Cerebellar nuclear complex (tissue), 1 donor: ENCODE measurements at regions not wholly inside any gene's neighbourhood (a gene's known extent, or its start where the extent isn't known, plus 50 kb on each side); places are given as distances from the start of the nearest gene placed in this dataset.
"Not testable (repeated sequence)": the region's sequence is repeated elsewhere in the genome, so short reads cannot be mapped to it uniquely, and the experiment has no call there.

Experiments used
- DNase-seq, 2 experiments: peaks; one replicate each; lab custom pipeline; 2025; lab: John Stamatoyannopoulos, UW

- DNase-seq, result no peak
Observed at GRCh38 chr7:12985752-12986151, 298.3 kb downstream of the ARL4A start.

- DNase-seq, result no peak
Observed at GRCh38 chr7:12987238-12987637, 299.8 kb downstream of the ARL4A start.

GRCh38 chr7:12990440-12990839, 303.0 kb downstream of the ARL4A start:
- DNase-seq, result no peak

- DNase-seq, result no peak
Observed at GRCh38 chr7:12993025-12993424, 305.6 kb downstream of the ARL4A start.

- no peak for DNase-seq
Observed at GRCh38 chr7:12995912-12996469, 308.6 kb downstream of the ARL4A start.

- no peak for DNase-seq
Observed at GRCh38 chr7:13007331-13007730, 319.9 kb downstream of the ARL4A start.

GRCh38 chr7:13009517-13009916, 322.1 kb downstream of the ARL4A start:
- DNase-seq, result no peak

GRCh38 chr7:13014011-13014410, 326.6 kb downstream of the ARL4A start:
- no peak for DNase-seq

- DNase-seq, result no peak
Observed at GRCh38 chr7:13016036-13016581, 328.7 kb downstream of the ARL4A start.

- no peak for DNase-seq
Observed at GRCh38 chr7:13016592-13017332, 329.3 kb downstream of the ARL4A start.

- DNase-seq, result no peak
Observed at GRCh38 chr7:13017333-13017857, 330.0 kb downstream of the ARL4A start.

GRCh38 chr7:13017881-13018280, 330.4 kb downstream of the ARL4A start:
- no peak for DNase-seq

- DNase-seq, result no peak
Observed at GRCh38 chr7:13021566-13022300, 334.3 kb downstream of the ARL4A start.

GRCh38 chr7:13024121-13024674, 336.8 kb downstream of the ARL4A start:
- no peak for DNase-seq

- DNase-seq, result not testable (repeated sequence)
Observed at GRCh38 chr7:13025043-13025442, 337.6 kb downstream of the ARL4A start.

- no peak for DNase-seq
Observed at GRCh38 chr7:13027321-13027720, 339.9 kb downstream of the ARL4A start.

- no peak for DNase-seq
Observed at GRCh38 chr7:13028036-13028824, 340.8 kb downstream of the ARL4A start.

- no peak for DNase-seq
Observed at GRCh38 chr7:13028825-13029099, 341.3 kb downstream of the ARL4A start.

- DNase-seq, result no peak
Observed at GRCh38 chr7:13031468-13031867, 344.0 kb downstream of the ARL4A start.

- no peak for DNase-seq
Observed at GRCh38 chr7:13032084-13032483, 344.7 kb downstream of the ARL4A start.

GRCh38 chr7:13032576-13032975, 345.1 kb downstream of the ARL4A start:
- no peak for DNase-seq

- no peak for DNase-seq
Observed at GRCh38 chr7:13034693-13035092, 347.3 kb downstream of the ARL4A start.
